ENCODE measurements at regions not wholly inside any gene's neighbourhood (a gene's known extent, or its start where the extent isn't known, plus 50 kb on each side); places are given as distances from the start of the nearest gene placed in this dataset.

DNA sequence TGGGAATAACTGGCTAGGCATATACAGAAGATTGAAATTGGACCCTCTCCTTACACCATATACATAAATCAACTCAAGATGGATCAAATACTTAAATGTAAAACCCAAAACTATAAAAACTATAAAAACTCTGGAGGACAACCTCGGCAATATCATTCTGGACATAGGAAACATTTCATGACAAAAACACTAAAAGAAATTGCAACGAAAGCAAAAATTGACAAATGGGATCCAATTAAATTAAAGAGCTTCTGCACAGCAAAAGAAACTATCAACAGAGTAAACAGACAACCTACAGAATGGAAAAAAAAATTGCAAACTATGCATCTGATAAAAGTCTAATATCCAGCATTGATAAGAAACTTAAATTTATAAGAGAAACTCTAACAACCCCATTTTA is 503.7 kb upstream of the C16orf82 start:
- Histone ChIP-seq H3K9ac (ENCODE audit: low read depth, low read length) (no peak overlapping the region), H3K4me2 (ENCODE audit: insufficient read depth, low read length) (no peak overlapping the region), H3K27me3 (ENCODE audit: insufficient read depth, low read length, poor library complexity) (peaks cover 10% of the 10 kb centered on the region), H3K79me2 (ENCODE audit: insufficient read depth, low read length) (no peaks in the 10 kb centered on the region), H3K27ac (ENCODE audit: low read length) (no peak overlapping the region), H4K20me1 (ENCODE audit: insufficient read depth, low read length) (no peaks in the 10 kb centered on the region), H3K4me1 (ENCODE audit: insufficient read depth, low read length) (no peaks in the 10 kb centered on the region), H3K4me3 (ENCODE audit: low read depth in 1 of 2, low read length in 2 of 2) (no peak overlapping the region), H2AFZ (ENCODE audit: low read depth, low read length) (no peak overlapping the region), H3K9me3 (ENCODE audit: insufficient read depth, low read length, severe bottlenecking) (no peaks in the 10 kb centered on the region), H3K36me3 (ENCODE audit: insufficient read depth, low read length) (no peaks in the 10 kb centered on the region)
- TF ChIP-seq, protein P1, sequence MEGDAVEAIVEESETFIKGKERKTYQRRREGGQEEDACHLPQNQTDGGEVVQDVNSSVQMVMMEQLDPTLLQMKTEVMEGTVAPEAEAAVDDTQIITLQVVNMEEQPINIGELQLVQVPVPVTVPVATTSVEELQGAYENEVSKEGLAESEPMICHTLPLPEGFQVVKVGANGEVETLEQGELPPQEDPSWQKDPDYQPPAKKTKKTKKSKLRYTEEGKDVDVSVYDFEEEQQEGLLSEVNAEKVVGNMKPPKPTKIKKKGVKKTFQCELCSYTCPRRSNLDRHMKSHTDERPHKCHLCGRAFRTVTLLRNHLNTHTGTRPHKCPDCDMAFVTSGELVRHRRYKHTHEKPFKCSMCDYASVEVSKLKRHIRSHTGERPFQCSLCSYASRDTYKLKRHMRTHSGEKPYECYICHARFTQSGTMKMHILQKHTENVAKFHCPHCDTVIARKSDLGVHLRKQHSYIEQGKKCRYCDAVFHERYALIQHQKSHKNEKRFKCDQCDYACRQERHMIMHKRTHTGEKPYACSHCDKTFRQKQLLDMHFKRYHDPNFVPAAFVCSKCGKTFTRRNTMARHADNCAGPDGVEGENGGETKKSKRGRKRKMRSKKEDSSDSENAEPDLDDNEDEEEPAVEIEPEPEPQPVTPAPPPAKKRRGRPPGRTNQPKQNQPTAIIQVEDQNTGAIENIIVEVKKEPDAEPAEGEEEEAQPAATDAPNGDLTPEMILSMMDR (IDR thresholded peaks at IDR 0.05; ENCODE audit: borderline replicate concordance, extremely low read depth, low read length, poor library complexity, severe bottlenecking): no peak
- TF ChIP-seq EZH2 (IDR thresholded peaks at IDR 0.05; ENCODE audit: borderline replicate concordance, low read depth, low read length, severe bottlenecking): no peak
- no peak for ATAC-seq (ENCODE audit: insufficient read depth, low read depth)
- DNase-seq: no peak

DNA sequence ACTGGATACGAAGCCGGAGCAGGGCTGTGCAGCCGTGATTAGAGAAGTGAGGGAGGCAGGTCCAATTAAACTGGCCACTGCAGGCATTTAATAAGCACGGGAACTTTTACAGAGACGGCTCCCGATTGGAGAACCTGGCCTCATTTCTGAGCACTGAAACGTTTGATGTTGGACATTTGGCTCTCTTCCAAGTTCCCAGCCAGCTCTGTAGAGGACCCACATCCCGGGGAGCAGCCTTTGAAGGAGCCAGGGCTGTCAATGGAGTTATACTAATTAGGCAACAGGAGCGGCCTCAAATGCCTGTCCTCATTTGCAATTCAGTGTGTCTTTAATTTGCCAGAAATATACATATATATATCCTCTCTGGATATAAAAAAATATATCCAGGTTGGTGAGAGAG is 499.4 kb upstream of the C16orf82 start:
- Histone ChIP-seq H3K27me3 (ENCODE audit: insufficient read depth, low read length, poor library complexity) (peaks cover 3% of the 10 kb centered on the region), H3K4me3 (ENCODE audit: low read depth in 1 of 2, low read length in 2 of 2) (no peak overlapping the region)
- no peak for DNase-seq

DNA sequence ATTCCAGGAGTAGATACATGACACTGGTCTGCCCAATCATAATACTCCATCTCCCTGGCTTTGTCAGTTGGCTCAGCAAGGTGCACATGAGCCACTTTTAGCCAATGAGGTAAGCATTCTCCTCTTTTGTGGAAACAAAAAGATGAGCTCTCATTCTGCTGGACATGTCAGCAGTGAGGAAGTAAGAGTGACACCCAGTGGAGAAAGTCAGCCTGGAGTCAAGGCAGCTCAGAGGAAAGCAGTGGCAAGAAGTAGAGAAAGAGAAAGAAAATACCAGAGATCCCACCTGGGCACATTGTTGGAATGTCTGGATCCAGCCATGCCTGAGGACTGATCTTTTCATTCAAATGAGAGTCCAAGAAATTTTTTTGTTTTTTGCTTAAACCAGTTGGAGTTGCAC is 496.9 kb upstream of the C16orf82 start:
- peak; percentile 5 for DNase-seq
- H3K9me3 ChIP-seq (ENCODE audit: insufficient read depth, low read length, severe bottlenecking): no peaks in the 10 kb centered on the region
- no peak for ATAC-seq (ENCODE audit: insufficient read depth, low read depth)

More for the DNA sequence above, 499.4 kb upstream of the C16orf82 start:
- Histone ChIP-seq H3K4me1 (ENCODE audit: insufficient read depth, low read length) (no peaks in the 10 kb centered on the region), H3K36me3 (ENCODE audit: insufficient read depth, low read length) (no peaks in the 10 kb centered on the region), H4K20me1 (ENCODE audit: insufficient read depth, low read length) (no peaks in the 10 kb centered on the region), H3K27ac (ENCODE audit: low read length) (no peak overlapping the region), H3K9me3 (ENCODE audit: insufficient read depth, low read length, severe bottlenecking) (no peaks in the 10 kb centered on the region), H2AFZ (ENCODE audit: low read depth, low read length) (no peak overlapping the region), H3K4me2 (ENCODE audit: insufficient read depth, low read length) (no peak overlapping the region), H3K79me2 (ENCODE audit: insufficient read depth, low read length) (no peaks in the 10 kb centered on the region), H3K9ac (ENCODE audit: low read depth, low read length) (no peak overlapping the region)
- no peak for ATAC-seq (ENCODE audit: insufficient read depth, low read depth)
- TF ChIP-seq, protein P1 (IDR thresholded peaks at IDR 0.05; ENCODE audit: borderline replicate concordance, extremely low read depth, low read length, poor library complexity, severe bottlenecking): no peak
- no peak for TF ChIP-seq EZH2 (IDR thresholded peaks at IDR 0.05; ENCODE audit: borderline replicate concordance, low read depth, low read length, severe bottlenecking)

More for the DNA sequence above, 496.9 kb upstream of the C16orf82 start:
- H2AFZ ChIP-seq (ENCODE audit: low read depth, low read length): no peak overlapping the region
- no peaks in the 10 kb centered on the region for H4K20me1 ChIP-seq (ENCODE audit: insufficient read depth, low read length)
- H3K27me3 ChIP-seq (ENCODE audit: insufficient read depth, low read length, poor library complexity): peaks cover 7% of the 10 kb centered on the region
- H3K79me2 ChIP-seq (ENCODE audit: insufficient read depth, low read length): no peaks in the 10 kb centered on the region
- H3K4me3 ChIP-seq (ENCODE audit: low read depth in 1 of 2, low read length in 2 of 2): no peak overlapping the region
- H3K4me1 ChIP-seq (ENCODE audit: insufficient read depth, low read length): no peaks in the 10 kb centered on the region
- TF ChIP-seq, protein P1 (IDR thresholded peaks at IDR 0.05; ENCODE audit: borderline replicate concordance, extremely low read depth, low read length, poor library complexity, severe bottlenecking): peak; percentile 62
- no peak for TF ChIP-seq EZH2 (IDR thresholded peaks at IDR 0.05; ENCODE audit: borderline replicate concordance, low read depth, low read length, severe bottlenecking)
- no peak overlapping the region for H3K27ac ChIP-seq (ENCODE audit: low read length)
- H3K36me3 ChIP-seq (ENCODE audit: insufficient read depth, low read length): no peaks in the 10 kb centered on the region
- no peak overlapping the region for H3K9ac ChIP-seq (ENCODE audit: low read depth, low read length)
- no peak overlapping the region for H3K4me2 ChIP-seq (ENCODE audit: insufficient read depth, low read length)

All from DND-41 (cell line).